ENCODE measurements at regions not wholly inside any gene's neighbourhood (a gene's known extent, or its start where the extent isn't known, plus 50 kb on each side); places are given as distances from the start of the nearest gene placed in this dataset.

GRCh38 chr6:139748353-139749146 lies 374.1 kb upstream of the CITED2 start:
- H3K27me3 ChIP-seq (ENCODE audit: low read depth, low read length), result no peaks in the 10 kb centered on the region
- H3K27ac ChIP-seq (ENCODE audit: low read length), result no peak overlapping the region

GRCh38 chr6:139747154-139747553 lies 372.7 kb upstream of the CITED2 start:
- H3K27ac ChIP-seq (ENCODE audit: low read length), result no peak overlapping the region
- H3K4me1 ChIP-seq (ENCODE audit: control insufficient read depth in 1 of 2, insufficient read depth in 2 of 2, low read length in 2 of 2), result no peaks in the 10 kb centered on the region

More at GRCh38 chr6:139748353-139749146, 374.1 kb upstream of the CITED2 start:
- no peaks in the 10 kb centered on the region for H3K9me3 ChIP-seq (ENCODE audit: control insufficient read depth in 1 of 2, low read length in 2 of 2)
- no peak overlapping the region for H3K4me3 ChIP-seq (ENCODE audit: low read depth in 1 of 2, low read length in 2 of 2)
- H3K36me3 ChIP-seq (ENCODE audit: control insufficient read depth in 1 of 2, insufficient read depth in 2 of 2, low read length in 2 of 2), result no peaks in the 10 kb centered on the region
- no peaks in the 10 kb centered on the region for H3K4me1 ChIP-seq (ENCODE audit: control insufficient read depth in 1 of 2, insufficient read depth in 2 of 2, low read length in 2 of 2)

GRCh38 chr6:139744891-139745290 lies 370.4 kb upstream of the CITED2 start:
- Histone ChIP-seq H3K4me3 (ENCODE audit: low read depth in 1 of 2, low read length in 2 of 2) (no peak overlapping the region), H3K9me3 (ENCODE audit: control insufficient read depth in 1 of 2, low read length in 2 of 2) (no peaks in the 10 kb centered on the region), H3K27ac (ENCODE audit: low read length) (no peak overlapping the region), H3K4me1 (ENCODE audit: control insufficient read depth in 1 of 2, insufficient read depth in 2 of 2, low read length in 2 of 2) (no peaks in the 10 kb centered on the region), H3K27me3 (ENCODE audit: low read depth, low read length) (no peaks in the 10 kb centered on the region), H3K36me3 (ENCODE audit: control insufficient read depth in 1 of 2, insufficient read depth in 2 of 2, low read length in 2 of 2) (no peaks in the 10 kb centered on the region)

More at GRCh38 chr6:139747154-139747553, 372.7 kb upstream of the CITED2 start:
- H3K27me3 ChIP-seq (ENCODE audit: low read depth, low read length), result no peaks in the 10 kb centered on the region
- no peaks in the 10 kb centered on the region for H3K36me3 ChIP-seq (ENCODE audit: control insufficient read depth in 1 of 2, insufficient read depth in 2 of 2, low read length in 2 of 2)
- no peaks in the 10 kb centered on the region for H3K9me3 ChIP-seq (ENCODE audit: control insufficient read depth in 1 of 2, low read length in 2 of 2)
- H3K4me3 ChIP-seq (ENCODE audit: low read depth in 1 of 2, low read length in 2 of 2), result no peak overlapping the region

- Histone ChIP-seq H3K27me3 (ENCODE audit: low read depth, low read length) (no peaks in the 10 kb centered on the region), H3K4me1 (ENCODE audit: control insufficient read depth in 1 of 2, insufficient read depth in 2 of 2, low read length in 2 of 2) (no peaks in the 10 kb centered on the region), H3K27ac (ENCODE audit: low read length) (no peak overlapping the region), H3K4me3 (ENCODE audit: low read depth in 1 of 2, low read length in 2 of 2) (no peak overlapping the region), H3K36me3 (ENCODE audit: control insufficient read depth in 1 of 2, insufficient read depth in 2 of 2, low read length in 2 of 2) (no peaks in the 10 kb centered on the region), H3K9me3 (ENCODE audit: control insufficient read depth in 1 of 2, low read length in 2 of 2) (no peaks in the 10 kb centered on the region)
These were observed 369.4 kb upstream of the CITED2 start for GRCh38 chr6:139743664-139744437.

GRCh38 chr6:139742671-139743070 lies 368.2 kb upstream of the CITED2 start:
- no peak overlapping the region for H3K27ac ChIP-seq (ENCODE audit: low read length)
- no peaks in the 10 kb centered on the region for H3K9me3 ChIP-seq (ENCODE audit: control insufficient read depth in 1 of 2, low read length in 2 of 2)
- H3K27me3 ChIP-seq (ENCODE audit: low read depth, low read length), result no peaks in the 10 kb centered on the region
- no peaks in the 10 kb centered on the region for H3K4me1 ChIP-seq (ENCODE audit: control insufficient read depth in 1 of 2, insufficient read depth in 2 of 2, low read length in 2 of 2)
- H3K36me3 ChIP-seq (ENCODE audit: control insufficient read depth in 1 of 2, insufficient read depth in 2 of 2, low read length in 2 of 2), result no peaks in the 10 kb centered on the region
- no peak overlapping the region for H3K4me3 ChIP-seq (ENCODE audit: low read depth in 1 of 2, low read length in 2 of 2)

GRCh38 chr6:139738801-139739455 lies 364.5 kb upstream of the CITED2 start:
- Histone ChIP-seq H3K4me3 (ENCODE audit: low read depth in 1 of 2, low read length in 2 of 2) (no peak overlapping the region), H3K27me3 (ENCODE audit: low read depth, low read length) (no peaks in the 10 kb centered on the region), H3K27ac (ENCODE audit: low read length) (no peak overlapping the region), H3K36me3 (ENCODE audit: control insufficient read depth in 1 of 2, insufficient read depth in 2 of 2, low read length in 2 of 2) (no peaks in the 10 kb centered on the region), H3K9me3 (ENCODE audit: control insufficient read depth in 1 of 2, low read length in 2 of 2) (no peaks in the 10 kb centered on the region), H3K4me1 (ENCODE audit: control insufficient read depth in 1 of 2, insufficient read depth in 2 of 2, low read length in 2 of 2) (no peaks in the 10 kb centered on the region)

GRCh38 chr6:139736325-139736906 lies 362.0 kb upstream of the CITED2 start:
- Histone ChIP-seq H3K4me3 (ENCODE audit: low read depth in 1 of 2, low read length in 2 of 2) (no peak overlapping the region), H3K4me1 (ENCODE audit: control insufficient read depth in 1 of 2, insufficient read depth in 2 of 2, low read length in 2 of 2) (no peaks in the 10 kb centered on the region), H3K27me3 (ENCODE audit: low read depth, low read length) (no peaks in the 10 kb centered on the region), H3K36me3 (ENCODE audit: control insufficient read depth in 1 of 2, insufficient read depth in 2 of 2, low read length in 2 of 2) (no peaks in the 10 kb centered on the region), H3K27ac (ENCODE audit: low read length) (no peak overlapping the region), H3K9me3 (ENCODE audit: control insufficient read depth in 1 of 2, low read length in 2 of 2) (no peaks in the 10 kb centered on the region)

- H3K36me3 ChIP-seq (ENCODE audit: control insufficient read depth in 1 of 2, insufficient read depth in 2 of 2, low read length in 2 of 2), result no peaks in the 10 kb centered on the region
- no peaks in the 10 kb centered on the region for H3K9me3 ChIP-seq (ENCODE audit: control insufficient read depth in 1 of 2, low read length in 2 of 2)
- H3K4me1 ChIP-seq (ENCODE audit: control insufficient read depth in 1 of 2, insufficient read depth in 2 of 2, low read length in 2 of 2), result peaks cover 0 to 12% of the 10 kb centered on the region in 2 donors
- no peak overlapping the region for H3K27ac ChIP-seq (ENCODE audit: low read length)
- H3K4me3 ChIP-seq (ENCODE audit: low read depth in 1 of 2, low read length in 2 of 2), result no peak overlapping the region
- H3K27me3 ChIP-seq (ENCODE audit: low read depth, low read length), result no peaks in the 10 kb centered on the region
These were observed 358.0 kb upstream of the CITED2 start for GRCh38 chr6:139732451-139732850.

- Histone ChIP-seq H3K4me1 (ENCODE audit: control insufficient read depth in 1 of 2, insufficient read depth in 2 of 2, low read length in 2 of 2) (peaks cover 0 to 12% of the 10 kb centered on the region in 2 donors), H3K27me3 (ENCODE audit: low read depth, low read length) (no peaks in the 10 kb centered on the region), H3K9me3 (ENCODE audit: control insufficient read depth in 1 of 2, low read length in 2 of 2) (no peaks in the 10 kb centered on the region), H3K36me3 (ENCODE audit: control insufficient read depth in 1 of 2, insufficient read depth in 2 of 2, low read length in 2 of 2) (no peaks in the 10 kb centered on the region), H3K27ac (ENCODE audit: low read length) (no peak overlapping the region), H3K4me3 (ENCODE audit: low read depth in 1 of 2, low read length in 2 of 2) (no peak overlapping the region)
These were observed 356.0 kb upstream of the CITED2 start for GRCh38 chr6:139730340-139730974.

GRCh38 chr6:139728876-139729427 lies 354.5 kb upstream of the CITED2 start:
- Histone ChIP-seq H3K27me3 (ENCODE audit: low read depth, low read length) (no peaks in the 10 kb centered on the region), H3K9me3 (ENCODE audit: control insufficient read depth in 1 of 2, low read length in 2 of 2) (no peaks in the 10 kb centered on the region), H3K27ac (ENCODE audit: low read length) (no peak overlapping the region), H3K4me1 (ENCODE audit: control insufficient read depth in 1 of 2, insufficient read depth in 2 of 2, low read length in 2 of 2) (peaks cover 0 to 12% of the 10 kb centered on the region in 2 donors), H3K36me3 (ENCODE audit: control insufficient read depth in 1 of 2, insufficient read depth in 2 of 2, low read length in 2 of 2) (no peaks in the 10 kb centered on the region), H3K4me3 (ENCODE audit: low read depth in 1 of 2, low read length in 2 of 2) (no peak overlapping the region)
